ENCODE measurements at regions not wholly inside any gene's neighbourhood (a gene's known extent, or its start where the extent isn't known, plus 50 kb on each side); places are given as distances from the start of the nearest gene placed in this dataset.

GRCh38 chr17:51467336-51467735 lies 207.0 kb downstream of the UTP18 start:
- TF ChIP-seq, protein P1, sequence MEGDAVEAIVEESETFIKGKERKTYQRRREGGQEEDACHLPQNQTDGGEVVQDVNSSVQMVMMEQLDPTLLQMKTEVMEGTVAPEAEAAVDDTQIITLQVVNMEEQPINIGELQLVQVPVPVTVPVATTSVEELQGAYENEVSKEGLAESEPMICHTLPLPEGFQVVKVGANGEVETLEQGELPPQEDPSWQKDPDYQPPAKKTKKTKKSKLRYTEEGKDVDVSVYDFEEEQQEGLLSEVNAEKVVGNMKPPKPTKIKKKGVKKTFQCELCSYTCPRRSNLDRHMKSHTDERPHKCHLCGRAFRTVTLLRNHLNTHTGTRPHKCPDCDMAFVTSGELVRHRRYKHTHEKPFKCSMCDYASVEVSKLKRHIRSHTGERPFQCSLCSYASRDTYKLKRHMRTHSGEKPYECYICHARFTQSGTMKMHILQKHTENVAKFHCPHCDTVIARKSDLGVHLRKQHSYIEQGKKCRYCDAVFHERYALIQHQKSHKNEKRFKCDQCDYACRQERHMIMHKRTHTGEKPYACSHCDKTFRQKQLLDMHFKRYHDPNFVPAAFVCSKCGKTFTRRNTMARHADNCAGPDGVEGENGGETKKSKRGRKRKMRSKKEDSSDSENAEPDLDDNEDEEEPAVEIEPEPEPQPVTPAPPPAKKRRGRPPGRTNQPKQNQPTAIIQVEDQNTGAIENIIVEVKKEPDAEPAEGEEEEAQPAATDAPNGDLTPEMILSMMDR (IDR thresholded peaks at IDR 0.05) = no peak
- TF ChIP-seq POLR2A (IDR thresholded peaks at IDR 0.05) = no peak
- WGBS, 4 donors = 56 to 81% (median 64%) methylated on average over 1 of the region's 1 CpG
- Histone ChIP-seq H3K27me3 (no peaks in the 10 kb centered on the region), H3K4me1 (replicated peaks in 1 of 2) (no peaks in the 10 kb centered on the region), H3K27ac (no peak overlapping the region), H3K9me3 (replicated peaks in 1 of 3) (no peaks in the 10 kb centered on the region), H3K36me3 (replicated peaks in 1 of 2) (no peaks in the 10 kb centered on the region), H3K4me3 (no peak overlapping the region)
- intact Hi-C loops (cut with DNase I) = no loop called here
- no peak for DNase-seq

GRCh38 chr17:51472670-51473205 lies 212.4 kb downstream of the UTP18 start:
- Histone ChIP-seq H3K4me3 (no peak overlapping the region), H3K27me3 (no peaks in the 10 kb centered on the region), H3K9me3 (replicated peaks in 1 of 3) (no peaks in the 10 kb centered on the region), H3K27ac (no peak overlapping the region), H3K4me1 (replicated peaks in 1 of 2) (no peaks in the 10 kb centered on the region), H3K36me3 (replicated peaks in 1 of 2) (no peaks in the 10 kb centered on the region)
- DNase-seq = peak in 1 of 7 donors; percentile 54
- TF ChIP-seq POLR2A (IDR thresholded peaks at IDR 0.05) = no peak
- TF ChIP-seq, protein P1 (IDR thresholded peaks at IDR 0.05) = no peak
- 60 to 71% (median 66%) methylated on average over 2 of the region's 2 CpGs for WGBS, 4 donors
- intact Hi-C loops (cut with DNase I) = no loop called here

- H3K36me3 ChIP-seq (replicated peaks in 1 of 2) = no peaks in the 10 kb centered on the region
- WGBS, 4 donors = 49 to 56% (median 50%) methylated on average over 4 of the region's 4 CpGs
- no peaks in the 10 kb centered on the region for H3K27me3 ChIP-seq
- TF ChIP-seq POLR2A (IDR thresholded peaks at IDR 0.05) = no peak
- TF ChIP-seq, protein P1 (IDR thresholded peaks at IDR 0.05) = no peak
- no peaks in the 10 kb centered on the region for H3K9me3 ChIP-seq (replicated peaks in 1 of 3)
- H3K4me1 ChIP-seq (replicated peaks in 1 of 2) = no peaks in the 10 kb centered on the region
- no peak for DNase-seq
- intact Hi-C loops (cut with DNase I) = no loop called here
- H3K27ac ChIP-seq = no peak overlapping the region
- H3K4me3 ChIP-seq = no peak overlapping the region
Observed at GRCh38 chr17:51474764-51475163, 214.4 kb downstream of the UTP18 start.

GRCh38 chr17:51475730-51476129 lies 215.4 kb downstream of the UTP18 start:
- no peaks in the 10 kb centered on the region for H3K36me3 ChIP-seq (replicated peaks in 1 of 2)
- intact Hi-C loops (cut with DNase I) = no loop called here
- H3K4me3 ChIP-seq = no peak overlapping the region
- no peak for DNase-seq
- TF ChIP-seq, protein P1 (IDR thresholded peaks at IDR 0.05) = no peak
- TF ChIP-seq POLR2A (IDR thresholded peaks at IDR 0.05) = no peak
- H3K27ac ChIP-seq = no peak overlapping the region
- H3K27me3 ChIP-seq = no peaks in the 10 kb centered on the region
- no peaks in the 10 kb centered on the region for H3K9me3 ChIP-seq (replicated peaks in 1 of 3)
- H3K4me1 ChIP-seq (replicated peaks in 1 of 2) = no peaks in the 10 kb centered on the region
- WGBS, 4 donors = 32 to 47% (median 41%) methylated on average over 5 of the region's 5 CpGs

All from adrenal gland (tissue), 9 donors.